H1 (cell line): ENCODE measurements at regions not wholly inside any gene's neighbourhood (a gene's known extent, or its start where the extent isn't known, plus 50 kb on each side); places are given as distances from the start of the nearest gene placed in this dataset.
A peak's percentile ranks its signal among the peaks of the same experiment; 100 is the strongest.

Source experiments
- CTCF ChIA-PET: fragments of 300-600 bp; sonication (Branson Sonifier 250); formaldehyde crosslinking; loops from one replicate; lab custom pipeline; 2021; ENCODE audit not compliant: partially characterized antibody; lab: Charles Lee
- POLR2A ChIA-PET: fragments of 300-600 bp; sonication (Branson Sonifier 250); formaldehyde crosslinking; loops from one replicate; lab custom pipeline; 2021; ENCODE audit warnings: inconsistent platforms; ENCODE audit not compliant: partially characterized antibody; lab: Charles Lee
- DNase-seq, 2 experiments: peaks; one replicate each; pipeline versions ENCODE4 v3.0.0 to v3.0.0-alpha.2; 2010 to 2022; ENCODE audit warnings: low spot score in 2 of 2, low read depth in 1 of 2, mixed read lengths in 1 of 2
- FAIRE-seq: peaks from 2 replicates; lab custom pipeline; 2011; peaks lifted over from hg19 to GRCh38; lab: Jason Lieb, UNC
- H2AFZ ChIP-seq: 2 replicates; pipeline ENCODE4 v1.8.1; 2012; ENCODE audit warnings: low read length, inconsistent platforms
- H2AK5ac ChIP-seq: 2 replicates; pipeline ENCODE4 v1.6.1; 2013; ENCODE audit warnings: low read depth, low read length
- H2BK120ac ChIP-seq: replicated peaks from 2 replicates; pipeline ENCODE3; 2013; ENCODE audit warnings: low read depth, low read length, inconsistent platforms
- H2BK12ac ChIP-seq: 2 replicates; pipeline ENCODE4 v1.6.1; 2013; ENCODE audit warnings: low read depth, low read length
- H2BK15ac ChIP-seq: 2 replicates; pipeline ENCODE4 v1.6.1; 2013; ENCODE audit warnings: low read length
- H2BK20ac ChIP-seq: 2 replicates; pipeline ENCODE4 v1.6.1; 2013; ENCODE audit warnings: low read length
- H2BK5ac ChIP-seq: 2 replicates; pipeline ENCODE4 v1.6.1; 2013; ENCODE audit warnings: low read depth, low read length
- H3K14ac ChIP-seq: 2 replicates; pipeline ENCODE4 v1.6.1; 2013; ENCODE audit warnings: inconsistent platforms; ENCODE audit not compliant: insufficient read length
- H3K18ac ChIP-seq: 2 replicates; pipeline ENCODE4 v1.6.1; 2013; ENCODE audit warnings: low read length; ENCODE audit errors: extremely low read depth
- H3K23ac ChIP-seq: 2 replicates; pipeline ENCODE4 v1.6.1; 2013; ENCODE audit warnings: inconsistent platforms; ENCODE audit not compliant: insufficient read length
- H3K23me2 ChIP-seq: 2 replicates; pipeline ENCODE4 v1.6.1; 2013; ENCODE audit warnings: low read depth, low read length
- H3K27ac ChIP-seq: 2 replicates; pipeline ENCODE4 v1.6.1; 2011; ENCODE audit warnings: low read depth, low read length, inconsistent platforms
- H3K27me3 ChIP-seq, 4 experiments: replicated peaks in 1 of 4; 1 replicate in 1 of 4; 2 replicates in 3 of 4; pipeline versions ENCODE4 v1.6.1 to v1.8.1; 2011 to 2013; ENCODE audit warnings: low read length in 3 of 4, mild to moderate bottlenecking in 3 of 4, inconsistent platforms in 2 of 4, mixed read lengths in 2 of 4, moderate library complexity in 1 of 4; ENCODE audit not compliant: control insufficient read depth in 3 of 4, insufficient read depth in 3 of 4; ENCODE audit errors: extremely low read depth in 1 of 4
- H3K36me3 ChIP-seq, 4 experiments: 2 replicates each; pipeline versions ENCODE4 v1.6.1 to v1.8.1; 2011 to 2013; ENCODE audit warnings: mild to moderate bottlenecking in 4 of 4, low read length in 3 of 4, moderate library complexity in 2 of 4, control low read depth in 1 of 4, inconsistent platforms in 1 of 4; ENCODE audit not compliant: insufficient read depth in 4 of 4, control insufficient read depth in 2 of 4
- H3K4ac ChIP-seq: replicated peaks from 2 replicates; pipeline ENCODE3; 2013; ENCODE audit warnings: low read length, low read depth, mixed read lengths, inconsistent platforms; ENCODE audit not compliant: insufficient read length
- H3K4me1 ChIP-seq, 4 experiments: replicated peaks in 1 of 4; 1 replicate in 1 of 4; 2 replicates in 3 of 4; pipeline versions ENCODE4 v1.6.1 to v1.8.1; 2011 to 2013; ENCODE audit warnings: low read length in 3 of 4, inconsistent platforms in 2 of 4, mixed read lengths in 1 of 4; ENCODE audit not compliant: insufficient read depth in 4 of 4, control insufficient read depth in 3 of 4
- H3K4me2 ChIP-seq, 2 experiments: 2 replicates each; pipeline versions ENCODE4 v1.6.1 to v1.8.1; 2011 to 2013; ENCODE audit warnings: low read depth in 2 of 2, low read length in 2 of 2, control low read depth in 1 of 2, inconsistent platforms in 1 of 2, mild to moderate bottlenecking in 1 of 2; ENCODE audit not compliant: insufficient read depth in 1 of 2
- H3K4me3 ChIP-seq, 4 experiments: fragments of 200-600, 300-600 bp in 1 of 4; sonication (generic), shearing (Covaris generic), sonication (Bioruptor Twin) in 1 of 4; 2 replicates each; pipeline versions ENCODE4 v1.5.1 to v1.8.1; 2011 to 2016; ENCODE audit warnings: low read length in 4 of 4, low read depth in 3 of 4, control low read depth in 2 of 4, inconsistent platforms in 2 of 4, mild to moderate bottlenecking in 2 of 4, mixed read lengths in 1 of 4, moderate library complexity in 1 of 4; ENCODE audit not compliant: insufficient read depth in 2 of 4; ENCODE audit errors: extremely low read depth in 1 of 4
- H3K56ac ChIP-seq: replicated peaks from 2 replicates; pipeline ENCODE3; 2013; ENCODE audit warnings: low read depth, mild to moderate bottlenecking, mixed read lengths, low read length, inconsistent platforms; ENCODE audit not compliant: insufficient read length
- H3K79me1 ChIP-seq: 2 replicates; pipeline ENCODE4 v1.6.1; 2013; ENCODE audit warnings: low read depth, low read length, control low read depth
- H3K79me2 ChIP-seq, 2 experiments: 2 replicates each; pipeline versions ENCODE4 v1.6.1 to v1.8.1; 2012 to 2013; ENCODE audit warnings: low read length in 2 of 2, mild to moderate bottlenecking in 2 of 2, inconsistent platforms in 1 of 2; ENCODE audit not compliant: insufficient read depth in 2 of 2, control insufficient read depth in 1 of 2
- H3K9ac ChIP-seq, 4 experiments: replicated peaks in 1 of 4; 1 replicate in 1 of 4; 2 replicates in 3 of 4; pipeline versions ENCODE4 v1.6.1 to v1.8.1; 2011 to 2013; ENCODE audit warnings: low read depth in 3 of 4, low read length in 3 of 4, control low read depth in 2 of 4, mild to moderate bottlenecking in 2 of 4, moderate library complexity in 2 of 4, inconsistent platforms in 1 of 4; ENCODE audit errors: extremely low read depth in 1 of 4
- H3K9me3 ChIP-seq, 2 experiments: 2 replicates each; pipeline versions ENCODE4 v1.6.1 to v1.8.1; 2012 to 2013; ENCODE audit warnings: mild to moderate bottlenecking in 2 of 2, moderate library complexity in 2 of 2, control low read depth in 1 of 2, inconsistent platforms in 1 of 2, low read depth in 1 of 2, low read length in 1 of 2, mixed read lengths in 1 of 2; ENCODE audit not compliant: insufficient read depth in 2 of 2
- H4K20me1 ChIP-seq, 2 experiments: replicated peaks in 1 of 2; 2 replicates each; pipeline versions ENCODE3 to v1.8.1; 2011 to 2013; ENCODE audit warnings: inconsistent platforms in 2 of 2, low read length in 2 of 2, mild to moderate bottlenecking in 1 of 2; ENCODE audit not compliant: insufficient read depth in 2 of 2, control insufficient read depth in 1 of 2
- H4K5ac ChIP-seq: 2 replicates; pipeline ENCODE4 v1.6.1; 2013; ENCODE audit warnings: low read length, low read depth, mixed read lengths, inconsistent platforms; ENCODE audit not compliant: insufficient read length
- H4K8ac ChIP-seq: 2 replicates; pipeline ENCODE4 v1.8.0; 2013; ENCODE audit warnings: mild to moderate bottlenecking, moderate library complexity, low read length, inconsistent platforms; ENCODE audit not compliant: insufficient read depth; ENCODE audit errors: extremely low read depth
- H4K91ac ChIP-seq: replicated peaks from 2 replicates; pipeline ENCODE3; 2013; ENCODE audit warnings: low read length, mixed read lengths, inconsistent platforms; ENCODE audit not compliant: insufficient read length
- ASH2L ChIP-seq: fragments of 200-600, 300-600 bp; sonication (generic); IDR thresholded peaks from one replicate; pipeline ENCODE4 v1.7.1; 2017; ENCODE audit warnings: low read length
- BACH1 ChIP-seq: IDR thresholded peaks from 2 replicates; pipeline ENCODE4 v1.6.1; 2012; ENCODE audit warnings: low read length, improper control_type of control experiment
- WGBS, 2 experiments: shearing (Covaris generic) in 1 of 2; methylation state at CpG; one replicate each; pipeline versions ENCODE4 v1.1.6 to v1.1.7; 2013 to 2015; ENCODE audit warnings: low lambda C conversion rate in 2 of 2, mixed read lengths in 2 of 2, inconsistent platforms in 1 of 2, low coverage in 1 of 2, missing lambda C conversion rate in 1 of 2; ENCODE audit not compliant: insufficient replicate concordance in 2 of 2, insufficient coverage in 1 of 2, insufficient read length in 1 of 2; ENCODE audit errors: extremely low coverage in 1 of 2, missing lambda C conversion rate in 1 of 2; 5-methylcytosine and 5-hydroxymethylcytosine counted together

GRCh38 chr16:85165781-85166180, 53.5 kb upstream of the CIBAR2 start:
- no peak for TF ChIP-seq ASH2L
- TF ChIP-seq BACH1: no peak
- TF ChIP-seq, all 59 proteins: peak for 0
- Histone ChIP-seq H3K79me1 (no peaks in the 10 kb centered on the region), H2BK20ac (no peak overlapping the region), H3K27me3 (peaks cover 1 to 13% (median 10%) of the 10 kb centered on the region in 4 experiments; a peak in 6 of 7 replicates), H3K4ac (no peak overlapping the region), H2BK120ac (no peak overlapping the region), H2BK5ac (no peak overlapping the region; the same call in 1 of the 2 replicates), H3K18ac (no peak overlapping the region; the same call in 1 of the 2 replicates), H2AK5ac (0 out of 2 replicates have a peak overlapping the region, but pooled peaks have one; percentile 9), H3K27ac (no peak overlapping the region), H4K5ac (no peak overlapping the region), H2BK12ac (peak overlapping the region; percentile 12; the same call in 1 of the 2 replicates), H3K14ac (no peak overlapping the region), H3K4me2 (no peak overlapping the region), H4K8ac (no peak overlapping the region; the same call in 1 of the 2 replicates), H3K23me2 (peaks cover 6% of the 10 kb centered on the region; the same call in 1 of the 2 replicates), H3K56ac (no peak overlapping the region), H3K36me3 (no peaks in the 10 kb centered on the region), H3K9ac (no peak overlapping the region; a peak in 2 of 7 replicates), H2BK15ac (no peak overlapping the region), H3K79me2 (no peaks in the 10 kb centered on the region), H3K4me1 (peaks cover 6 to 15% (median 11%) of the 10 kb centered on the region in 4 experiments), H3K23ac (no peak overlapping the region), H3K9me3 (no peaks in the 10 kb centered on the region), H2AFZ (no peak overlapping the region), H3K4me3 (no peak overlapping the region), H4K20me1 (peaks cover 0 to 5% of the 10 kb centered on the region in 2 experiments), H4K91ac (peak overlapping the region; percentile 12)
- DNase-seq (no peak), FAIRE-seq (no peak)
- ChIA-PET CTCF (interaction anchor here (1.0 to 2.1 kb wide), 3 partner anchors 8 to 62 kb away, joined by 3 to 5 read pairs (median 3); no protein-coding TSS in a partner anchor), POLR2A (no interaction called here)
- WGBS, 2 experiments: 93% methylated on average over 7 of the region's 7 CpGs; no CpG with 5 or more reads in 1 of the 2 experiments
